B cell (primary cell): ENCODE measurements at regions not wholly inside any gene's neighbourhood (a gene's known extent, or its start where the extent isn't known, plus 50 kb on each side); places are given as distances from the start of the nearest gene placed in this dataset.

Experiments used
- ATAC-seq: fragments of 200-7000 bp; cut with Tn5 transposase; one replicate; pipeline ENCODE4 v1.10.0; 2021; ENCODE audit warnings: low read depth, mild to moderate bottlenecking, moderate number of reproducible peaks, moderate library complexity
- CTCF ChIA-PET: fragments of 350-600 bp; sonication (Branson Sonifier 250); formaldehyde crosslinking; loops from one replicate; lab custom pipeline; 2021; ENCODE audit warnings: antibody characterized with exemption, inconsistent platforms; lab: Charles Lee
- POLR2A ChIA-PET: fragments of 350-600 bp; sonication (Branson Sonifier 250); formaldehyde crosslinking; loops from one replicate; lab custom pipeline; 2021; ENCODE audit warnings: antibody characterized with exemption; lab: Charles Lee
- DNase-seq: peaks from one replicate; pipeline ENCODE4 v3.0.0; 2013
- H2AFZ ChIP-seq: 2 replicates; pipeline ENCODE4 v1.6.1; 2012; ENCODE audit warnings: mild to moderate bottlenecking, low read depth, low read length; ENCODE audit not compliant: insufficient read depth, poor library complexity, severe bottlenecking
- H3K27ac ChIP-seq, 2 donors: 1 replicate in 1 of 2; 2 replicates in 1 of 2; pipeline ENCODE4 v1.5.1; 2012 to 2013; ENCODE audit warnings: low read length in 2 of 2, mild to moderate bottlenecking in 2 of 2, moderate library complexity in 1 of 2
- H3K27me3 ChIP-seq, 4 experiments: fragments of 200-600 bp in 1 of 4; sonication (generic) in 1 of 4; replicated peaks in 1 of 4; 1 replicate in 2 of 4; 2 replicates in 2 of 4; pipeline versions ENCODE4 v1.6.1 to v1.7.0; 2013 to 2016; ENCODE audit warnings: low read length in 3 of 4, mild to moderate bottlenecking in 2 of 4, mixed read lengths in 1 of 4, moderate library complexity in 1 of 4; ENCODE audit not compliant: insufficient read depth in 4 of 4, control insufficient read depth in 3 of 4; ENCODE audit errors: control extremely low read depth in 1 of 4
- H3K36me3 ChIP-seq, 2 experiments: replicated peaks in 1 of 2; 1 replicate in 1 of 2; 2 replicates in 1 of 2; pipeline versions ENCODE4 v1.6.1 to v1.7.1; 2013; ENCODE audit warnings: low read length in 1 of 2; ENCODE audit not compliant: insufficient read depth in 2 of 2, control insufficient read depth in 1 of 2; ENCODE audit errors: control extremely low read depth in 1 of 2, extremely low read depth in 1 of 2
- H3K4me1 ChIP-seq, 2 donors: fragments of 200-600 bp in 1 of 2; sonication (generic) in 1 of 2; 1 replicate in 1 of 2; 2 replicates in 1 of 2; pipeline versions ENCODE4 v1.5.1 to v1.6.1; 2013 to 2017; ENCODE audit warnings: low read length in 2 of 2; ENCODE audit not compliant: control insufficient read depth in 2 of 2, insufficient read depth in 2 of 2
- H3K4me2 ChIP-seq: replicated peaks from 2 replicates; pipeline ENCODE3; 2012; ENCODE audit warnings: mild to moderate bottlenecking, low read depth, low read length; ENCODE audit not compliant: poor library complexity, severe bottlenecking
- H3K4me3 ChIP-seq, 5 experiments: fragments of 200-600 bp in 1 of 5; sonication (generic) in 1 of 5; 1 replicate in 3 of 5; 2 replicates in 2 of 5; pipeline versions ENCODE4 v1.5.1 to v1.7.0; 2011 to 2016; ENCODE audit warnings: low read length in 4 of 5, mild to moderate bottlenecking in 4 of 5, low read depth in 2 of 5, control low read depth in 1 of 5, moderate library complexity in 1 of 5; ENCODE audit not compliant: insufficient read depth in 1 of 5; ENCODE audit errors: control extremely low read depth in 1 of 5, extremely low read depth in 1 of 5
- H3K79me2 ChIP-seq: fragments of 200-600 bp; sonication (generic); one replicate; pipeline ENCODE4 v1.6.0; 2016; ENCODE audit warnings: low read length; ENCODE audit not compliant: control insufficient read depth, insufficient read depth
- H3K9ac ChIP-seq: fragments of 200-600 bp; sonication (generic); 2 replicates; pipeline ENCODE4 v1.6.1; 2017; ENCODE audit warnings: mild to moderate bottlenecking, low read length, moderate library complexity
- H3K9me3 ChIP-seq, 3 donors: one replicate each; pipeline versions ENCODE4 v1.6.1 to v1.7.1; 2013; ENCODE audit warnings: low read length in 2 of 3; ENCODE audit not compliant: control insufficient read depth in 2 of 3, insufficient read depth in 1 of 3; ENCODE audit errors: control extremely low read depth in 1 of 3
- H4K20me1 ChIP-seq: 2 replicates; pipeline ENCODE4 v1.6.0; 2012; ENCODE audit warnings: mild to moderate bottlenecking, low read length; ENCODE audit not compliant: insufficient read depth, control insufficient read depth, poor library complexity, severe bottlenecking
- H3K27ac Mint-ChIP-seq: one replicate; pipeline ENCODE4 v1.8.0; 2021; ENCODE audit warnings: mixed read lengths
- H3K27me3 Mint-ChIP-seq: one replicate; pipeline ENCODE4 v1.8.0; 2021; ENCODE audit warnings: mixed read lengths
- H3K4me1 Mint-ChIP-seq: one replicate; pipeline ENCODE4 v1.8.0; 2021; ENCODE audit warnings: mixed read lengths
- H3K4me3 Mint-ChIP-seq: one replicate; pipeline ENCODE4 v1.8.0; 2021; ENCODE audit warnings: mixed read lengths
- H3K9me3 Mint-ChIP-seq: one replicate; pipeline ENCODE4 v1.8.0; 2022; ENCODE audit warnings: mixed read lengths; ENCODE audit not compliant: insufficient read depth
- CTCF ChIP-seq: fragments of 200-600 bp; IDR thresholded peaks from one replicate; pipeline ENCODE4 v1.8.0; 2022; ENCODE audit warnings: antibody characterized with exemption, mild to moderate bottlenecking
- EZH2 ChIP-seq: IDR thresholded peaks from 2 replicates; pipeline ENCODE4 v1.6.1; 2012; ENCODE audit warnings: borderline replicate concordance, low read depth, mild to moderate bottlenecking, moderate library complexity, low read length; ENCODE audit not compliant: insufficient read depth, poor library complexity, severe bottlenecking
- WGBS: methylation state at CpG from one replicate; pipeline ENCODE4 v1.1.5; 2013; ENCODE audit warnings: missing lambda C conversion rate; ENCODE audit not compliant: insufficient coverage; 5-methylcytosine and 5-hydroxymethylcytosine counted together
- intact Hi-C: fragments of 100-400 bp; cut with micrococcal nuclease; formaldehyde crosslinking; loops from one replicate; pipeline ENCODE4 v1.10.0; 2022

GRCh38 chr5:2242539-2242938 lies 359.8 kb upstream of the IRX4 start:
- Histone ChIP-seq H3K79me2 (no peaks in the 10 kb centered on the region), H4K20me1 (no peaks in the 10 kb centered on the region), H3K4me1 (no peaks in the 10 kb centered on the region), H3K9ac (no peak overlapping the region), H3K4me3 (no peak overlapping the region), H3K36me3 (no peaks in the 10 kb centered on the region), H3K4me2 (no peak overlapping the region), H2AFZ (no peak overlapping the region), H3K9me3 (peaks cover 0 to 15% (median 0%) of the 10 kb centered on the region in 3 donors), H3K27me3 (no peaks in the 10 kb centered on the region), H3K27ac (no peak overlapping the region)
- ChIA-PET CTCF (no interaction called here), POLR2A (no interaction called here)
- Mint-ChIP-seq H3K27ac (no peak overlapping the region), H3K4me1 (no peaks in the 10 kb centered on the region), H3K4me3 (no peak overlapping the region), H3K9me3 (peaks cover 8% of the 10 kb centered on the region), H3K27me3 (no peaks in the 10 kb centered on the region)
- ATAC-seq (no peak), DNase-seq (no peak)
- intact Hi-C loops, result no loop called here
- WGBS, result no CpG with 5 or more reads among the region's 4 CpGs
- TF ChIP-seq EZH2 (no peak), CTCF (no peak)

GRCh38 chr5:2241842-2242241 lies 359.1 kb upstream of the IRX4 start:
- Mint-ChIP-seq H3K4me1 (no peaks in the 10 kb centered on the region), H3K9me3 (peaks cover 4% of the 10 kb centered on the region), H3K27me3 (no peaks in the 10 kb centered on the region), H3K27ac (no peak overlapping the region), H3K4me3 (no peak overlapping the region)
- H3K27ac ChIP-seq, result no peak overlapping the region
- DNase-seq, result no peak
- no peaks in the 10 kb centered on the region for H3K79me2 ChIP-seq
- ChIA-PET CTCF (no interaction called here), POLR2A (no interaction called here)
- intact Hi-C loops, result no loop called here
- H3K9me3 ChIP-seq, result peaks cover 0 to 15% (median 0%) of the 10 kb centered on the region in 3 donors
- H4K20me1 ChIP-seq, result no peaks in the 10 kb centered on the region
- no peak for TF ChIP-seq EZH2
- no peak for TF ChIP-seq CTCF
- no peak overlapping the region for H3K4me3 ChIP-seq
- no peaks in the 10 kb centered on the region for H3K4me1 ChIP-seq
- no peak overlapping the region for H3K4me2 ChIP-seq
- H2AFZ ChIP-seq, result no peak overlapping the region
- 79% methylated on average over 4 of the region's 5 CpGs for WGBS
- ATAC-seq, result no peak
- H3K27me3 ChIP-seq, result no peaks in the 10 kb centered on the region
- no peaks in the 10 kb centered on the region for H3K36me3 ChIP-seq
- H3K9ac ChIP-seq, result no peak overlapping the region
